ENCODE measurements at regions not wholly inside any gene's neighbourhood (a gene's known extent, or its start where the extent isn't known, plus 50 kb on each side); places are given as distances from the start of the nearest gene placed in this dataset.

GRCh38 chr9:28915202-28915930, 1342.1 kb upstream of the C9orf72 start:
- intact Hi-C loops (cut with micrococcal nuclease), result no loop called here
- H3K9ac ChIP-seq (ENCODE audit: low read length), result no peak overlapping the region
- no TSS peak for BruUV-seq (replicated peaks)
- POLR2A ChIA-PET, result no interaction called here
- H3K4me3 ChIP-seq (replicated peaks in 1 of 2; ENCODE audit: low read depth in 1 of 2, low read length in 2 of 2), result no peak overlapping the region
- CTCF ChIA-PET, result no interaction called here
- no peaks in the 10 kb centered on the region for H3K27me3 ChIP-seq (ENCODE audit: insufficient read depth, low read length)
- no peaks in the 10 kb centered on the region for H3K36me3 ChIP-seq (ENCODE audit: control insufficient read depth in 1 of 2, insufficient read depth in 2 of 2, low read length in 2 of 2)
- RAD21 ChIA-PET (ENCODE audit: low non-redundant PET in 1 of 2, low total read pairs in 2 of 2, uncharacterized antibody in 2 of 2, unreplicated experiment in 2 of 2), result no interaction called here
- H3K27ac ChIP-seq (ENCODE audit: low read depth, low read length), result no peak overlapping the region
- ATAC-seq (no peak), DNase-seq (ENCODE audit: low read depth, low spot score) (no peak)
- H3K4me1 ChIP-seq (ENCODE audit: control insufficient read depth in 1 of 2, insufficient read depth in 2 of 2, low read length in 2 of 2), result no peaks in the 10 kb centered on the region
- no peak overlapping the region for H3K4me2 ChIP-seq (ENCODE audit: low read length)
- H2AFZ ChIP-seq (ENCODE audit: low read depth, low read length, poor library complexity, severe bottlenecking), result no peak overlapping the region
- H3K9me3 ChIP-seq (ENCODE audit: control insufficient read depth in 1 of 2, insufficient read depth in 1 of 2, low read depth in 1 of 2, low read length in 2 of 2), result peaks cover 0 to 3% of the 10 kb centered on the region in 2 experiments; a peak in 1 of 4 replicates
- no peaks in the 10 kb centered on the region for H4K20me1 ChIP-seq (ENCODE audit: insufficient read depth)
- TF ChIP-seq SIN3A (IDR thresholded peaks at IDR 0.05; ENCODE audit: low read depth) (no peak), POLR2AphosphoS5 (IDR thresholded peaks at IDR 0.05; ENCODE audit: low read depth, low read length) (no peak), RAD21 (IDR thresholded peaks at IDR 0.05; ENCODE audit: low read depth) (no peak), MAX (IDR thresholded peaks at IDR 0.05) (no peak), FOSL1 (IDR thresholded peaks at IDR 0.05; ENCODE audit: low read depth) (no peak), ZBTB33 (IDR thresholded peaks at IDR 0.05; ENCODE audit: extremely low read depth, insufficient replicate concordance, low read length) (no peak), REST (IDR thresholded peaks at IDR 0.05; ENCODE audit: low read depth) (no peak), POLR2A (IDR thresholded peaks at IDR 0.05; ENCODE audit: borderline replicate concordance, extremely low read depth, insufficient read depth, insufficient read length) (no peak), ZFX (IDR thresholded peaks at IDR 0.05) (no peak), CTCF (IDR thresholded peaks at IDR 0.05 in 2 of 3, conservative IDR thresholded peaks at IDR 0.05 in 1 of 3; ENCODE audit: borderline replicate concordance in 1 of 3, insufficient read depth in 1 of 3, low read depth in 2 of 3, low read length in 2 of 3) (no peak), YY1 (IDR thresholded peaks at IDR 0.05; ENCODE audit: extremely low read depth, insufficient replicate concordance, low read depth, low read length) (no peak), ZNF274 (IDR thresholded peaks at IDR 0.05; ENCODE audit: low read depth, low read length) (no peak), EGR1 (IDR thresholded peaks at IDR 0.05; ENCODE audit: low read depth) (no peak)
- H3K79me2 ChIP-seq (ENCODE audit: insufficient read depth, low read length), result no peaks in the 10 kb centered on the region
- H3K9me2 ChIP-seq (ENCODE audit: insufficient read depth), result no peaks in the 10 kb centered on the region
